Adrenal gland (tissue), 9 donors: ENCODE measurements at regions not wholly inside any gene's neighbourhood (a gene's known extent, or its start where the extent isn't known, plus 50 kb on each side); places are given as distances from the start of the nearest gene placed in this dataset.

Experiments used
- DNase-seq, 7 donors: peaks; one replicate each; pipeline ENCODE4 v3.0.0-alpha.2; 2019 to 2020
- H3K27ac ChIP-seq, 5 donors: fragments of 200-600 bp; sonication (generic) in 4 of 5; 1 replicate in 3 of 5; 2 replicates in 2 of 5; pipeline versions ENCODE4 v1.5.1 to v1.8.0; 2016 to 2020; ENCODE audit warnings: mild to moderate bottlenecking in 1 of 5
- H3K27me3 ChIP-seq: fragments of 200-600 bp; 2 replicates; pipeline ENCODE4 v1.8.0; 2021
- H3K36me3 ChIP-seq, 2 donors: fragments of 200-600 bp; replicated peaks in 1 of 2; 1 replicate in 1 of 2; 2 replicates in 1 of 2; pipeline versions ENCODE4 v1.5.1 to v1.8.0; 2018 to 2022
- H3K4me1 ChIP-seq, 2 donors: fragments of 200-600 bp; replicated peaks in 1 of 2; 1 replicate in 1 of 2; 2 replicates in 1 of 2; pipeline versions ENCODE4 v1.5.1 to v1.8.0; 2018 to 2021
- H3K4me3 ChIP-seq, 4 donors: fragments of 200-600 bp; sonication (generic) in 3 of 4; one replicate each; pipeline ENCODE4 v1.5.1; 2016 to 2018
- H3K9me3 ChIP-seq, 3 donors: fragments of 200-600 bp; sonication (generic) in 1 of 3; replicated peaks in 1 of 3; 1 replicate in 2 of 3; 2 replicates in 1 of 3; pipeline versions ENCODE4 v1.5.1 to v1.8.0; 2016 to 2021
- POLR2A ChIP-seq, 2 donors: fragments of 450-650 bp; IDR thresholded peaks; one replicate each; pipeline ENCODE4 v1.6.1; 2017; ENCODE audit warnings: antibody characterized with exemption in 2 of 2, mild to moderate bottlenecking in 2 of 2, moderate library complexity in 1 of 2
- WGBS, 4 donors: extraction: QIAGEN DNeasy Blood & Tissue Kit in 2 of 4; methylation state at CpG; one replicate each; pipeline versions ENCODE4 v1.1.5 to v1.1.7; 2013 to 2017; 5-methylcytosine and 5-hydroxymethylcytosine counted together
- intact Hi-C, 2 donors: fragments of 100-400 bp; cut with DNase I; formaldehyde crosslinking; loops; one replicate each; pipeline versions ENCODE4 v1.14.1 to v1.15.0; 2022 to 2023
- TF ChIP-seq, protein P1 (sequence below), 6 experiments: fragments of 450-650 bp in 4 of 6; fragments of 200-600 bp in 2 of 6; sonication (generic) in 1 of 6; IDR thresholded peaks; 1 replicate in 5 of 6; 2 replicates in 1 of 6; pipeline versions ENCODE4 v1.5.1 to v1.8.0; 2016 to 2021; ENCODE audit warnings: antibody characterized with exemption in 6 of 6, mild to moderate bottlenecking in 2 of 6, moderate library complexity in 1 of 6
- donor health status: healthy with polysubstance abuse.
- donor health status: Bipolar disorder and iron deficiency.
- donor health status: DM: yes; HTN: yes; CAD: no.
- donor health status: DM: no; HTN: no; CAD: no.
- donor health status: DM: no; HTN: no; CAD: no.

DNA sequence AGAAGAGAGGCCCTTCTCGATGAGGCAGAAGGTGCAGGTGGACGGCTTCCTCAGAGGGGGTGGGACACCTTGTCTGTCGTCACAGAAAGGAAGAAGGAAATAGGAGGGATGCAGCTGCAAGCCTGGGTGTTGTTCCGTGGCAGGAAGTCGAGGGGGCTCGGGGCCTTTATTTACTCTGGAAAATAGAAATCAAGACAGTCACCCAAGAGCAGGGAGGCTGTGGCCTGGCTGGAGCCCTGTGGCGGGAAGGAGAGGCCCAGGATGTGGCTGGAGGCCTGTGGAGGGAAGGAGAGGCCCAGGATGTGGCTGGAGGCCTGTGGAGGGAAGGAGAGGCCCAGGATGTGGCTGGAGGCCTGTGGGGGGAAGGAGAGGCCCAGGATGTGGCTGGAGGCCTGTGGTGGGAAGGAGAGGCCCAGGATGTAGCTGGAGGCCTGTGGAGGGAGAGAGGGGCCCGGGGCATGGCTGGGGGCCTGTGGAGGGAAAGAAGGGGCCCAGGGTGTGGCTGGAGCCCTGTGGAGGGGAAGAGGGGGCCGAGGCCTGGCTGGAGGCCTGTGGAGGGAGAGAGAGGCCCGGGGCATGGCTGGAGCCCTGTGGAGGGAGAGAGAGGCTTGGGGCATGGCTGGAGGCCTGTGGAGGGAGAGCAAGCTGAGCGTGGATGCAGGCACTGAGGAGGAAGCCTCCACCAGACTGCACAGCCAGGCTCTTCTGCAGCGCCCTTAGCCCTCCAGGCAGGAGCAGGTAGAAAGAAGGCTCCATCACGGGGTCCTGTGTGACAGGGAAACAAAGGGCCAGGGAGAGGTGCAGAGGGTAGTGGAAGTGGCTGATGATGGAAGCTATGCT, 97.3 kb upstream of the SFMBT2 start:
- no peak for TF ChIP-seq POLR2A (IDR thresholded peaks at IDR 0.05)
- TF ChIP-seq, protein P1, sequence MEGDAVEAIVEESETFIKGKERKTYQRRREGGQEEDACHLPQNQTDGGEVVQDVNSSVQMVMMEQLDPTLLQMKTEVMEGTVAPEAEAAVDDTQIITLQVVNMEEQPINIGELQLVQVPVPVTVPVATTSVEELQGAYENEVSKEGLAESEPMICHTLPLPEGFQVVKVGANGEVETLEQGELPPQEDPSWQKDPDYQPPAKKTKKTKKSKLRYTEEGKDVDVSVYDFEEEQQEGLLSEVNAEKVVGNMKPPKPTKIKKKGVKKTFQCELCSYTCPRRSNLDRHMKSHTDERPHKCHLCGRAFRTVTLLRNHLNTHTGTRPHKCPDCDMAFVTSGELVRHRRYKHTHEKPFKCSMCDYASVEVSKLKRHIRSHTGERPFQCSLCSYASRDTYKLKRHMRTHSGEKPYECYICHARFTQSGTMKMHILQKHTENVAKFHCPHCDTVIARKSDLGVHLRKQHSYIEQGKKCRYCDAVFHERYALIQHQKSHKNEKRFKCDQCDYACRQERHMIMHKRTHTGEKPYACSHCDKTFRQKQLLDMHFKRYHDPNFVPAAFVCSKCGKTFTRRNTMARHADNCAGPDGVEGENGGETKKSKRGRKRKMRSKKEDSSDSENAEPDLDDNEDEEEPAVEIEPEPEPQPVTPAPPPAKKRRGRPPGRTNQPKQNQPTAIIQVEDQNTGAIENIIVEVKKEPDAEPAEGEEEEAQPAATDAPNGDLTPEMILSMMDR (IDR thresholded peaks at IDR 0.05), result no peak
- Histone ChIP-seq H3K27ac (no peak overlapping the region), H3K36me3 (no peaks in the 10 kb centered on the region), H3K4me3 (no peak overlapping the region), H3K4me1 (no peaks in the 10 kb centered on the region), H3K9me3 (no peaks in the 10 kb centered on the region), H3K27me3 (no peaks in the 10 kb centered on the region)
- DNase-seq, result no peak
- WGBS, 4 donors, result 72 to 80% (median 78%) methylated on average over 13 of the region's 13 CpGs
- intact Hi-C loops, result no loop called here

DNA sequence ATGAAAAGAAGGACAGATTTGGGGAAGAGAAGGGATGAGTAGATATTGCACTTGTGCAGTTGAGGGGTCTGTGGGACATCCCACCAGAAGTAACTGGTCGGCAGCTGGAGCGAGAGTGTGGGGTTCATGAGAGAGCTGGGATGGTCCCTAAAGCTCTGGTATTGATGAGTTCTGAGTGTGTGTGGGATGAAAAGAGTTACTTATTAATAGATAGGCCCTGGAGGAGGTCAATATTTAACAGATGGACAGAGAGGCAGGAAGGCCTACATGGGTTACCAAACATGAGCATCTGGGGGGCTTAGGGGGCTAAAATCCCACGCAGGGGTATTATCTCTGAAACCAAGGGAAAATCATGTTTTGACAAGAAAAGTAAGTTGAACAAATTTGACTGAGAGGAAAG, 95.7 kb upstream of the SFMBT2 start:
- H3K9me3 ChIP-seq, result no peaks in the 10 kb centered on the region
- H3K27me3 ChIP-seq, result no peaks in the 10 kb centered on the region
- H3K4me1 ChIP-seq, result no peaks in the 10 kb centered on the region
- DNase-seq, result peak in 1 of 7 donors; percentile 14
- intact Hi-C loops, result no loop called here
- H3K27ac ChIP-seq, result no peak overlapping the region
- no peaks in the 10 kb centered on the region for H3K36me3 ChIP-seq
- no peak for TF ChIP-seq POLR2A (IDR thresholded peaks at IDR 0.05)
- TF ChIP-seq, protein P1 (IDR thresholded peaks at IDR 0.05), result no peak
- WGBS, 4 donors, result 91 to 96% (median 95%) methylated on average over 3 of the region's 3 CpGs
- H3K4me3 ChIP-seq, result no peak overlapping the region

DNA sequence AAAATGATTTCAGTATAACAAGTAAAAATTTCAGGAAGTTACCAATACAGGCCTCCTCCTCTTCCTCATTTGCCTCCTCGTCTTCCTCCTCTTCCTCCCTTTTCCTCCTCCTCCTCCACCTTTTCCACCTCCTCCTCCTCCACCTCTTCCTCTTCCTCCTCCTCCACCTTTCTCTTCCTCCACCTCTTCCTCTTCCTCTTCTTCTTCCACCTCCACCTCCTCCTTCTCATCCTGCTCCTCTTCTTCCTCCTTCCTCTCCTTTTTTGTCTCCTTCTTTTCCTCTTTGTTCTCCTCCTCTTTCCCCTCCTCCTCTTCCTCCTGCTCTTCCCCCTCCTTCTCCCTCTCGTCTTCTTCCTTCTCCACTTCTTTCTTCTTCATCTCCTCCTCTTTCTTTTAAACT, 94.4 kb upstream of the SFMBT2 start:
- Histone ChIP-seq H3K9me3 (no peaks in the 10 kb centered on the region), H3K4me3 (no peak overlapping the region), H3K27me3 (no peaks in the 10 kb centered on the region), H3K36me3 (no peaks in the 10 kb centered on the region), H3K27ac (no peak overlapping the region), H3K4me1 (no peaks in the 10 kb centered on the region)
- intact Hi-C loops, result no loop called here
- TF ChIP-seq, protein P1 (IDR thresholded peaks at IDR 0.05), result no peak
- no peak for TF ChIP-seq POLR2A (IDR thresholded peaks at IDR 0.05)
- no peak for DNase-seq
- 77 to 80% (median 78%) methylated on average over 2 of the region's 2 CpGs for WGBS, 4 donors

DNA sequence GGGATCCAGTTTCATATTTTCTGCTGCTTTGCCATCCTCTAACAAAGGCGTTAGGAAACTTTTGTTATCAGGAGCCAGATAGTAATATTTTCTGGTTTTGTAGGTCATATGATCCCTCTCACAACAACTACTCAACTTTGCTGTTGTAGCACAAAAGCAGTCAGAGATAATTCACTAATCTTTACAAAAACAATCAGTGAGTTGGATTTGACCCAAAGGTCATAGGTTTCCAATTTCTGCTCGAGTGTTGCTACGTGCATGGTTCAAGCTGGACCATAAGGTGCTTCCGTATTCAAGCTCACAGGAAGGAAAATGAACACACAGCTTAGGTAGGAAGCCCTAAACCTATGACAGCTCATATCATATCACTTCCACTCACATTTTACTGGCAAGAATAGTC, 92.4 kb upstream of the SFMBT2 start:
- no peak overlapping the region for H3K4me3 ChIP-seq
- DNase-seq, result no peak
- no peaks in the 10 kb centered on the region for H3K9me3 ChIP-seq
- no peaks in the 10 kb centered on the region for H3K27me3 ChIP-seq
- H3K4me1 ChIP-seq, result no peaks in the 10 kb centered on the region
- 62 to 69% (median 66%) methylated on average over 4 of the region's 4 CpGs for WGBS, 4 donors
- no peaks in the 10 kb centered on the region for H3K36me3 ChIP-seq
- TF ChIP-seq POLR2A (IDR thresholded peaks at IDR 0.05), result no peak
- TF ChIP-seq, protein P1 (IDR thresholded peaks at IDR 0.05), result no peak
- H3K27ac ChIP-seq, result no peak overlapping the region
- intact Hi-C loops, result no loop called here
